H7 (cell line): ENCODE measurements at regions not wholly inside any gene's neighbourhood (a gene's known extent, or its start where the extent isn't known, plus 50 kb on each side); places are given as distances from the start of the nearest gene placed in this dataset.

Experiments used
- DNase-seq: peaks from one replicate; pipeline ENCODE4 v3.0.0; 2012
- H3K27me3 ChIP-seq: 2 replicates; pipeline ENCODE4 v1.6.0; 2011; ENCODE audit warnings: mild to moderate bottlenecking, low read length; ENCODE audit not compliant: control insufficient read depth, insufficient read depth
- H3K36me3 ChIP-seq: replicated peaks from 2 replicates; pipeline ENCODE4 v1.5.1; 2011; ENCODE audit warnings: low read length; ENCODE audit not compliant: control insufficient read depth, insufficient read depth
- H3K4me3 ChIP-seq: 2 replicates; pipeline ENCODE4 v1.5.1; 2011; ENCODE audit warnings: low read depth, mild to moderate bottlenecking, control low read depth, low read length, moderate library complexity; ENCODE audit not compliant: insufficient read depth

DNA sequence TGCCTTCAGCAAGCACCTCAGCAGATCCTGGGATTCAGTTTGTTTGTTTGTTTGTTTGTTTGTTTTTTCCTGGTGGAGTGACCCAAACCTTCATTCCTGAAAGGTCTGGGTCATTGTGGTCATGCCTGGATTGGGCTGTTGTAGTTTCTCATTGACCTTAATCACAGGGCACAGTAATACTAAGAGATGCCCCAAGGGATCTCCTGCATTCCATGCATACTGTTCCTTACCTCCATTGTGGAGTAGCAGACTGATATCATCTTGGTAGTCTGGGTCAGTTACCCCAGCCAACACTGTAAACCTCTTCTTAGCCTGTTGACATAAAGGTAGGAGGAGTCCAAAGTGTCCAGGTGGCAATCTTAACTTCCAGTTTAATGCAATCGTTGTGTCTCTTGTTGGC, 1466.7 kb upstream of the CDH9 start:
- Histone ChIP-seq H3K4me3 (no peak overlapping the region), H3K27me3 (no peaks in the 10 kb centered on the region), H3K36me3 (no peaks in the 10 kb centered on the region)
- DNase-seq = no peak

DNA sequence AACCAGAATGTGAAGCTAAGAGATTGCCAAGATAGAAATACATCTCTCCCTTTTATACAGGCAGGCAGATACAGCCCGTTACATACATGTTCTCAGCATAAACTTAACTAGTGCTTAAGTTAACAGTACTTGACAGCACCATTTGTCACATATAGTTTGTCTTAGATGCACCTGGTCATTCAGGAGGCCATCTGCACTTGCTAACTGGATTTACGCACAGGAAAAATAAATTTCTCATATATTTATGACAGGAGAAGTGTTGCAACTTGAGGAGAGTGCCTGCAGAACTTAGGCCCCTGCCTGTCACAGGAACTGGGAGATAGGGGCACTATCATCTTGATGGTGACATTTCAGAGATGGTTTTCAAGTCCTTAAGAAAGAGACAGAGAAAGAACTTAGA, 1462.1 kb upstream of the CDH9 start:
- Histone ChIP-seq H3K4me3 (no peak overlapping the region), H3K36me3 (no peaks in the 10 kb centered on the region), H3K27me3 (no peaks in the 10 kb centered on the region)
- DNase-seq = no peak

DNA sequence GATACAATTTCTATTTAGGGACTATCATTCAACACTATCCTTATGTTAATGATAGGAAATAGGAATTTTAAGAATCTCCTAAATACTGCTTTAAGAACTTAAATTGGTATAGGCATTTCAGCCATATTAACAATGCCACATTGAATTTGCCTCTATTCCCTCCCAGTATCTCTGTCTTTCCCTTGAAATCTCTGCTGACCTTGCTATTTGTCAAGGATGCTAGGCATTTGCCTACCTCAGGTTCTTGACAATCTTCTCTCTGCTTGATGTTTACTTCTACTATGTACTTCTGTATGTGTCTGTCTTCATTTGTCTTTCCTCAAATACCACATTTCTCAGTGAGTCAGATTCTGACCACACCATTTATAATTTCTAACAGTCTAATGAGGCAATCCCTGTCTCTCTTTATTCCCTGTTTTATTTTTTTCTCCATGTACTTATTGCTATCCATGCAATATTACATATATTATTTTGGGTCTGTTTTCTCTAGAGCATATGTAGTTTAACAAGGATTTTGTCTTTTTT, 1461.4 kb upstream of the CDH9 start:
- Histone ChIP-seq H3K4me3 (no peak overlapping the region), H3K36me3 (no peaks in the 10 kb centered on the region), H3K27me3 (no peaks in the 10 kb centered on the region)
- DNase-seq = no peak

DNA sequence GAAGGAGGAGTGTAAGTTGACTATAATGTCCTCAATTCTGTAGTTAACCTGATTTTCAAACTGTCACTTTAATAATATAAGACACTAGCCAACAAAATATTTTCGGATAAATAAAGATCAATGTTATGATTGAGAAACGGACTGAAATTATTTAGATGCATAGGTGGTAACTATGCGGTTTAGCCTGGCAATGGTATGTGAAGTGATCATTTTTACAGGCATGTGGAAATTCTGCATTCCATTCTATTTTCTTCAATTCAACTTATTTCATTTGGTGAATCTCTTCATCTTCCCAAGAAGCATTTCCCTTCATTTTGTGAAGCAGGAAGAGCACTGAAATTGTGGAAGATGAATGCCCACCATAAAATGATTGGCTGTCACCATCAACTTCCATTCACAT, 1457.5 kb upstream of the CDH9 start:
- H3K36me3 ChIP-seq = no peaks in the 10 kb centered on the region
- DNase-seq = no peak
- no peak overlapping the region for H3K4me3 ChIP-seq
- no peaks in the 10 kb centered on the region for H3K27me3 ChIP-seq

DNA sequence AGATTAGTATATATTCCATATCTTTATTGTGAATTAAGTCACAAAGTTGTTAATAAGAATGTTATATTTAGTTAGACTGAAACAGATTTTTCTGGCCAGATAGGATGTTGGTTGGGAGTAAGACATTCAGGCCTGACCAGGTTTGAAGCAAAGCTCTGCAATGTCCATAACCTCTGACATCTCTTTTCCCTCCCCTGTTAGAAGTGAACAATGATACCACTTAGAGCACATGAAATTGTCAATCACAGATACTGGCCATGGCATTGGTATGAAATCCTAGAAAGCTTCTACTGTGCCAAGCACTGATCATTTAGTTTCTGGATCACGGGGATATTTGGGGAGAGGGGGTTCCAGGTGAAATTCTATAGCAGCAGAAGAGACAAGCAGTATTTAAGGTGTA, 1455.1 kb upstream of the CDH9 start:
- H3K36me3 ChIP-seq = no peaks in the 10 kb centered on the region
- no peak for DNase-seq
- no peak overlapping the region for H3K4me3 ChIP-seq
- no peaks in the 10 kb centered on the region for H3K27me3 ChIP-seq

DNA sequence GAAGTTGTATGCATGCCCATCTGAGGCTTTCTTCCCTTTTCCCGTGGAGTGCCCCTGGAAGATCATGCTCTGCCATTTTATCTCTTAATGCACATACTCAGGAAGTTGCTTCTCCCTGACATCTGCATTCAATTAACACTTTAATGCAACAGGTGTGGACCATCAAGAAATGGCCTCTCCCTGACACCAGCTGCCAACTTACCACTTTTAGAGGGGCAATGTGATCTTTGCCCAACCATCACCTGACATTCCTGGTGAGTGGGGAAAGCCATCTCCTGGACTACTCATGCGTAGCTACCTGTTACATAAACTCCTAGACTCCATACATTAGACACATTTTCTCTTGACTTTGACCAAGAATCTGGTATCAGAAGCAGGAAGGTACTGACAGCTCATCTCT, 1450.4 kb upstream of the CDH9 start:
- Histone ChIP-seq H3K4me3 (no peak overlapping the region), H3K27me3 (no peaks in the 10 kb centered on the region), H3K36me3 (no peaks in the 10 kb centered on the region)
- DNase-seq = no peak

DNA sequence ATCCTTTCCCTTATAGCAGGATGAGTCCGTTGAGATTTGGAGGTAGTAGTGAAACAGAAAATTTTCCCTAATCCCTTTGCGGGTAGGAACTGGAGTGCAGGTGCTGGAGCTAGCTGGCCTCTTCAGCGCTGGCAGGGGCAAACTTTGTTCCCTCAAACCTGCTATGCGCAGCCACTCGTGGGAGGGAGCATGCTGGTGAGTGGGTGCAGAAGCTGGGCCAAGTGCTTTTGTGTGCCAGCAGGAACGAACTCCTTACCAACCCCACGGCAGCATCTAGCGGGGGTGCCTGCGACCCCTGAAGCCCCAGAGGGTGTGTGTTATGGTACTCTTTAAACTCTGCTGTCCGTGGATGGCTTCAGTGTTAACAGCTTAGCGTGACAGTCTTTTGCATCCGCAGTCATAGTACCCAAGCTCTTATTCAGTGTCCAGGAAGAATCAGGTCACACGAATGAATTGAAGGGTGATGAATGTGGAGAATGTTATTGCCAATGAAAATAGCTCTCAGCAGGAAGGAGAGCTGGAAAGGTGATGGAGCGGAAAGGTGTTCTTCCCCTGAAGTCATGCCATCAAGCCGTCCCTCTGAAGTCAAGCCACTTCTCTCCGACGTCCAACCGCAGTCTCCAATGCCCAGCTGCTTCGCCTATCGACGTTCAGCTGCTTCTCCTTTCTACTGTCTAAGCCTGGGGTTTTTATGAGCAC, 1445.1 kb upstream of the CDH9 start:
- Histone ChIP-seq H3K36me3 (no peaks in the 10 kb centered on the region), H3K4me3 (no peak overlapping the region), H3K27me3 (no peaks in the 10 kb centered on the region)
- no peak for DNase-seq

DNA sequence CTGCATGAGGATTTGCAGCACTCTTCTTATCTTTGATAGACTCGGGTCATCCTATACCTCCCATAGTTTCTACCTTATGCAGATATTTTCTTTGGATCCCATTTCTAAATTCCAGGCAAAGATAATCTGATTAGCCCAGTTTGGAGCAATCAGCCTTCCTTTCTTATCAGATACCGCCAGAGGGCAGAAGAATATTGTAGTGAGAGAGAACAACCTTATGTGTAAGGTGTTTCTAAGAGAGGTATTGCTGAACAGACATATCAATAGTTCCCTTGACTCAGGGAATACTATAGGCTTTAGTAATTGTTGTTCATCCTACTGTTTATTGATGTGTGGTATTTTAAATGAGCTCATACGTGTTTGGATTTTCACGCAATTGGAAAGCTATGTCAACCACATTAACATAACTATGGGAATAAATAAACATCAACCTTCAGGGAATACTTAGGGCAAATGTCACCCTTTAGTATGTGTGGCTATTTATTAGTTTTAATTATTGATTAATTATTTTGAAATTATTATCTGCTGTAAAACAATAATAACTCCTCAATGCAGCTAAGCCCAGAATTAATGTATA, 1435.2 kb upstream of the CDH9 start:
- DNase-seq = peak; percentile 3
- Histone ChIP-seq H3K36me3 (no peaks in the 10 kb centered on the region), H3K4me3 (no peak overlapping the region), H3K27me3 (no peaks in the 10 kb centered on the region)

DNA sequence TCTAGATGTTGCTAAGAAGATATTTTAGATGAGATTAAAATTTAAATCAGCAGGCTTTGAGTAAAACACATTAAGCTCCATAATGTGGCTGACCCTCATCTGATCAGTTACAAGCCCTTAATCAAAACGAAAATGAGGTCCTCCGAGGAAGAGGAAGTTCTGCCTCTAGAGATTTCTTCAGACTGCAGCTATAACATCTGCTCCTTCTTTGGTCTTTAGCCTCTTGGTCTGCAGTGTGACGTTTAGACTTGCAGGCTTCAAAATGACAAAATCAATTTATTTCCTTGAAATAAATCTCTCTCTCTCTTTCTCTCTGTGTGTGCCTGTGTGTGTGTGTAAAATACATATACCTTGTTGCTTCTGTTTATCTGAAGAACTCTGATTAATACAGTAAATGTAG, 1429.8 kb upstream of the CDH9 start:
- no peak for DNase-seq
- Histone ChIP-seq H3K27me3 (no peaks in the 10 kb centered on the region), H3K4me3 (no peak overlapping the region), H3K36me3 (no peaks in the 10 kb centered on the region)

DNA sequence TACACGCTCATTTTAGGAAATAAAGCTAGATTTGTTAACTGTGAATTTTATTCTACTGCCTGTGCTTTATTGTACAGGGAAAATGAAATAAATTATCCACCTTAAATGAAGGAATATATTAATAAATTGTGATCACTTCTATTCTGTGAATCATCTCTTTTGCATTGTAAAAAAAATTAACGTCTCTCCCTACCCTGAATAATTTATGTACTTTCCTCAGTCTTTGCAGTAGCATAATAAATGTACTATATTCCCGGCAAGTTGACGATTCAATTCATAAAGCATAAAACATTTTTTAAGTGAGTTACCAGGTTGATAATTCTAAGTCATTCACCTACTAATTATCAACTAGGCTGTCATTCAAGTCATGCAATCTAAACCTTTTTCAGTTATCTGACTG, 1425.3 kb upstream of the CDH9 start:
- Histone ChIP-seq H3K27me3 (no peaks in the 10 kb centered on the region), H3K36me3 (no peaks in the 10 kb centered on the region), H3K4me3 (no peak overlapping the region)
- DNase-seq = no peak

DNA sequence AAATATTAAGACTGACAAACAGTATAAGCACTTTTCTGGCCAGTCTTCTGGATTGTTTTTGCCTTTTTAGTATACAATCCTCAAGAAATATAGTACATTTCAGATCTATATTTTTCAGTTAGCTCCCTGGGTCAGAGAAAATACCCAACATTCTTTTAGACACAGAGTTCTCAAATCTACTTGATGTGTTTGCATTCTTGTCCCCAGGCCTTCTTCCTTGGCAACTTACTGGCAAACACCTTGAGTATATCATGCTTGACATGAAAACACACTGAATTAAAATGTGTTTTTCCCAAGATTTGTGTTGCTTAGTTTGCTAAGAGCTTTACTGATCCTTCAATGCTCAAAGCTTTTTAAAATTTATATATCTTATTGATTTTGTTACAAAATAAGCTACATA, 1413.1 kb upstream of the CDH9 start:
- no peak for DNase-seq
- no peak overlapping the region for H3K4me3 ChIP-seq
- H3K27me3 ChIP-seq = no peaks in the 10 kb centered on the region
- no peaks in the 10 kb centered on the region for H3K36me3 ChIP-seq

DNA sequence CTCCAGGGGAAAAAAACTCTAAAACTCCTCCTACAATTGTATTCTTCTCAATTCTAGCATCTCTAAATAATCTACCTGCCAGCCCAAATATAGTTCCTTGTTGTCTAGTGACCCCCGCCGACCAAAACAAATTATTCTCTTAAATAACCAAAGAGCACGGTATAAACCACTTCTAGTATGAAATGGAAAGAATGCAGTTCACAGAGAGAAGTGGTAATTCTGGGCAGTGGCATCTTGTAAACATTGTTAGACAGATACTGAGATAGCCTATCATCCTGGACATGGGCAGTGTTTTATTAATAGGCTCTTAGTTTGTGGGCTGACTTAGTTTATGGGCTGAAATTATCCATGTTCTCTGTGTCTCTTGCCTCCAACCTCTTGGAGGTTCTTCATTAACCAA, 1412.6 kb upstream of the CDH9 start:
- no peak for DNase-seq
- no peaks in the 10 kb centered on the region for H3K27me3 ChIP-seq
- H3K4me3 ChIP-seq = no peak overlapping the region
- H3K36me3 ChIP-seq = no peaks in the 10 kb centered on the region

DNA sequence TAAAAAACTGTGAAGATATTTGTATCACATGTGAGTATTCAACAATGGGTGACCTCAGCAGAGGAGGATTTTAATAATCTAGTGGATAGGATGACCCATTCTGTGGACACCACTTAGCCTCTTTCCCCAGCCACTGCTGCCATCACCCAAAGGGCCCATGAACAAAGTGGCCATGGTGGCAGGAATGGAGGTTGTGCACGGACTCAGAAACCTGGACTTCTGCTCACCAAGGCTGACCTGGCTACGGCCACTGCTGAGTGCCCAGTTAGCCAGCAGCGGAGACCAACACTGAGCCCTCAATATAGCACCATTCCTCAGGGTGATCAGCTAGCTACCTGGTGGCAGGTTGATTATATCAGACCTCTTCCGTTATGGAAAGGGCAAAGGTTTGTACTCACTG, 1410.4 kb upstream of the CDH9 start:
- Histone ChIP-seq H3K27me3 (no peaks in the 10 kb centered on the region), H3K4me3 (no peak overlapping the region), H3K36me3 (no peaks in the 10 kb centered on the region)
- DNase-seq = no peak

DNA sequence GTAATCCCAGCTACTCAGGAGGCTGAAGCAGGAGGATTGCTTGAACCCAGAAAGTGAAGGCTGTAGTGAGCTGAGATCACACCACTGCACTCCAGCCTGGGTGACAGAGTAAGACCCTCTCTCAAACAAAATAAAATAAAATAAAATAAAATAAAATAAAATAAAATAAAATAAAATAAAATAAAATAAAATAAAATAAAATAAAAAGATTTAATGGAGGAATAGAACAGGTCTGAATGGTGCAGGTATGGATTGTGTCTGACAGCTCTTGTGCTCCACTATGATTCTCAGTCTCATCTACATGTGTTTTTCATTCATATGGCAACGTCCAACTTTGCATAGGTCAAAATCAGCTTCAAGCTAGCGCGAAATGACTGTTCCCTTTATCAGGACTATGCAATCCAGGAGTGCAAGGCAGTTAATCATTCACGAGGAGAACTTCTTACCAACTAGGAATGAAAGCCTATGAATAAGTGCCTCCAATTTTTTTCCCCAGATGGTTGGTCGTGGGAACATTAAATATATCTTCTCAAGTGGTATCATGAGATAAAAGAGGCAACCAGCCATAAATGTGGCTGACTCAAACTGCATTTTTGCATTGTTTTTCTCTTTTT, 1392.3 kb upstream of the CDH9 start:
- H3K36me3 ChIP-seq = no peaks in the 10 kb centered on the region
- H3K4me3 ChIP-seq = no peak overlapping the region
- DNase-seq = no peak
- H3K27me3 ChIP-seq = no peaks in the 10 kb centered on the region

DNA sequence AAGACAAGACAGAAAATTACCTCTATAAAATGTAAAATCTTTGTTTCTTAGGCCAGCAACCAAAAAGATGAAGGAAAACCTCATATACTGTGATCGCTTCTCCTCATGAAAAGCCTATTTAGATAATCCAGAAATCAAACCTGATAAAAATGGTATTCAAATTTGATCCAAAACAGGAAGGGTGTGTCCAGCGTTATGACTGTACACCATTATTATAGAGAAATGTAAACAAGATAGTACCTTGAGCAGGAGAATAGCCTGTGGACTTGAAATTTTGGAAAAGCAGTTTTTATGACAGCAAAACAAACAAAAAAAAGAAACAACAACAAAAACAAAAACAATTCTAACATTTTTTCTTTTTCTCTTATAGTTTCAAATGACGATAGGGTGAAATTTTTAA, 1382.8 kb upstream of the CDH9 start:
- no peak for DNase-seq
- H3K4me3 ChIP-seq = no peak overlapping the region
- H3K36me3 ChIP-seq = no peaks in the 10 kb centered on the region
- no peaks in the 10 kb centered on the region for H3K27me3 ChIP-seq
